Effector memory CD8-positive, alpha-beta T cell (primary cell): ENCODE measurements at regions not wholly inside any gene's neighbourhood (a gene's known extent, or its start where the extent isn't known, plus 50 kb on each side); places are given as distances from the start of the nearest gene placed in this dataset.
"Not testable (repeated sequence)": the region's sequence is repeated elsewhere in the genome, so short reads cannot be mapped to it uniquely, and the experiment has no call there.

Experiments
- ATAC-seq: fragments of 150-1000 bp; cut with Tn5 transposase; replicated peaks from 2 replicates; pipeline ENCODE4 v1.10.0; 2021; ENCODE audit warnings: mild to moderate bottlenecking, moderate library complexity
- DNase-seq, 3 experiments: peaks; one replicate each; pipeline ENCODE4 v3.0.0; 2021
- H3K27ac Mint-ChIP-seq, 2 donors: one replicate each; pipeline ENCODE4 v1.8.0; 2022; ENCODE audit warnings: mild to moderate bottlenecking in 2 of 2, mixed read lengths in 2 of 2, moderate library complexity in 2 of 2
- H3K27me3 Mint-ChIP-seq, 2 donors: one replicate each; pipeline ENCODE4 v1.8.0; 2022; ENCODE audit warnings: mixed read lengths in 2 of 2
- H3K36me3 Mint-ChIP-seq: one replicate; pipeline ENCODE4 v1.8.0; 2022; ENCODE audit warnings: mild to moderate bottlenecking, moderate library complexity, mixed read lengths; ENCODE audit not compliant: insufficient read depth
- H3K4me1 Mint-ChIP-seq, 2 donors: one replicate each; pipeline ENCODE4 v1.8.0; 2022; ENCODE audit warnings: low read depth in 2 of 2, mixed read lengths in 2 of 2
- H3K4me3 Mint-ChIP-seq, 2 donors: one replicate each; pipeline ENCODE4 v1.8.0; 2022; ENCODE audit warnings: mild to moderate bottlenecking in 2 of 2, mixed read lengths in 2 of 2, moderate library complexity in 2 of 2
- H3K9me3 Mint-ChIP-seq, 2 donors: one replicate each; pipeline ENCODE4 v1.8.0; 2022; ENCODE audit warnings: mixed read lengths in 2 of 2

- H3K4me3 Mint-ChIP-seq, H3K4me1 Mint-ChIP-seq, H3K36me3 Mint-ChIP-seq, DNase-seq, ATAC-seq, H3K27ac Mint-ChIP-seq, H3K27me3 Mint-ChIP-seq: not testable (repeated sequence)
- peaks cover 6 to 14% of the 10 kb centered on the region in 2 donors for H3K9me3 Mint-ChIP-seq
Observed at GRCh38 chr2:34677591-34677990, 1078.5 kb upstream of the FAM98A start.

DNA sequence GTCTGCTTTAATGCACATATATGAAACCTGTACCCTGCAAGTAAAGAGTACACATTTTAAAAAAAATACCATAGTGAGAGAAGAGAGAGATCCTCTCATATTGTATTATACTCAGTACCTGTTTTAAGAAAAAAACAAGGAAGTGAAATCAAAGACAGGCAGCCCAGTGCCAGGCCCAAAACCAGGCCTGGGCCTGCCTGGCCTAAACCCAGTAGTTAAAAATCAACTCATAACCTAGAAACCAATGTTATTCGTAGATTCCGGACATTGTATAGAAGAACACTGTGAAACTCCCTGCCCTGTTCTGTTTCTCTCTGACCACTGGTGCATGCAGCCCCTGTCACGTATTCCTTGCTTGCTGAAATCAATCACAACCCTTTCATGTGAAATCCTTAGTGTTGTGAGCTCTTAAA lies 1078.0 kb upstream of the FAM98A start:
- not testable (repeated sequence) for ATAC-seq, DNase-seq, H3K4me3 Mint-ChIP-seq, H3K27me3 Mint-ChIP-seq, H3K27ac Mint-ChIP-seq, H3K36me3 Mint-ChIP-seq, H3K4me1 Mint-ChIP-seq
- H3K9me3 Mint-ChIP-seq, result peaks cover 8 to 19% of the 10 kb centered on the region in 2 donors

DNA sequence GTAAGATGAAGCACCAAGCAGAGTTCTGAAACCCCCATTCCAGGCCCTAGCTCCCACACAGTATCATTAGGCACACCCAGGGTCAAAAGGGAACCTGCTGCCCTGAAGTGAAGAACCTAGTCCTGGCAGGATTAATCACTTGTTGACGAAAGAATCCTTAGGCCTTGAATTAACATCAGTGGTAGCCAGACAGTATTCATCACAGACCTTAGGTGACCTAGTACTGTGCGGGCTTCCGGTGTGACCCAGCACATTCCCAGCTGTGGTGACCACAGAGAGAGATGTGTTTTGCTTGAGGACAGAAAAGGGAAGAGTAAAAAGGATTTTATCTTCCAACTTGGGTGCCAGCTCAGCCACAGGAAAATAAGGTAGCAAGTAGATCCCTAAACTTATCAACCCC lies 1071.4 kb upstream of the FAM98A start:
- no peak overlapping the region for H3K4me3 Mint-ChIP-seq

DNA sequence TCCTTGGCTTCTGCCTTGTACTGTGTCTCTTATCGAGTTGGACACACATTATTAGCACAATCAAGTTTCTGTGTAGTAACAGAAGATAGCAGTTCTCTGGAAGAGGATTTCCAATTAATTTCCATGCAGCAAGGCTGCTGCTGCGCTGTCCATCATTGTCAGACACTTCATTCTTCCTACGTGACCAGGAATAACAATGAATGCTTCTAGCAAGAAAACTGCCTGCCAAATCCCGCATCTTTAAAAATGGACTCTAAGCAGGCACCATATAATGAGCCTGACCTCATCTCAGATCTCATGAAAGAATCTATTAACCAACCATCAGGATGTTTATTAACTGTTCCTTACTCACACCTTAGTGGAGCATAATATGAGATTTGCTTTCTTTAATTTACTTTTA lies 1067.7 kb upstream of the FAM98A start:
- Mint-ChIP-seq H3K4me1 (no peaks in the 10 kb centered on the region), H3K9me3 (peaks cover 3 to 4% of the 10 kb centered on the region in 2 donors), H3K4me3 (no peak overlapping the region), H3K27me3 (no peaks in the 10 kb centered on the region), H3K36me3 (peaks cover under 1% of the 10 kb centered on the region), H3K27ac (no peak overlapping the region)
- ATAC-seq (no peak), DNase-seq (no peak)

More for the DNA sequence above, 1071.4 kb upstream of the FAM98A start:
- no peak for ATAC-seq
- Mint-ChIP-seq H3K36me3 (peaks cover 3% of the 10 kb centered on the region), H3K4me1 (no peaks in the 10 kb centered on the region), H3K27ac (no peak overlapping the region), H3K27me3 (no peaks in the 10 kb centered on the region), H3K9me3 (peaks cover 5 to 18% of the 10 kb centered on the region in 2 donors)
- DNase-seq, result no peak

GRCh38 chr2:34664266-34664665 lies 1065.2 kb upstream of the FAM98A start:
- no peaks in the 10 kb centered on the region for H3K27me3 Mint-ChIP-seq
- H3K9me3 Mint-ChIP-seq, result peaks cover 0 to 3% of the 10 kb centered on the region in 2 donors
- H3K27ac Mint-ChIP-seq, result no peak overlapping the region
- H3K4me3 Mint-ChIP-seq, result no peak overlapping the region
- ATAC-seq (no peak), DNase-seq (no peak)
- no peaks in the 10 kb centered on the region for H3K4me1 Mint-ChIP-seq
- no peaks in the 10 kb centered on the region for H3K36me3 Mint-ChIP-seq

DNA sequence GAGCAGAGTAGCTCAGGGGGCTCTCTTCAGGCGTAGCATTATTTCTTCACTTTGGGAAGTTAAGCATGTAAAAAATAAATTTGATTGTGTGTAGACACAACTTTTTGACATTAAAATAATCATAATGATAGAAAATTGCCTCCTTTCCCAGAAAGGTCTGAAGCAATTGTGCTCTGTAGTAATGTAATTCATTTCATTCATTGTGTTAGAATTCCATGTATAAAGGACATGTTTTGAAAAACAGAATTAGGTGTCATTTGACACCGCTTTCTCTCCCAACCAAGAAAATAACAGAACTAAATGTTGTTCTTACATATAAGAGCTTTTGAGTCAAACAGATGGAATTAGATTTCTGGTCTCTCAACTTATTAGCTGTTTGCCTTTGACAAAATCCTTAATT lies 1064.2 kb upstream of the FAM98A start:
- no peaks in the 10 kb centered on the region for H3K36me3 Mint-ChIP-seq

GRCh38 chr2:34660741-34661140 lies 1061.6 kb upstream of the FAM98A start:
- Mint-ChIP-seq H3K27ac (no peak overlapping the region), H3K4me3 (no peak overlapping the region), H3K36me3 (no peaks in the 10 kb centered on the region), H3K9me3 (peaks cover 0 to 3% of the 10 kb centered on the region in 2 donors), H3K27me3 (no peaks in the 10 kb centered on the region), H3K4me1 (no peaks in the 10 kb centered on the region)
- ATAC-seq (no peak), DNase-seq (no peak)

More for the DNA sequence above, 1064.2 kb upstream of the FAM98A start:
- no peak overlapping the region for H3K27ac Mint-ChIP-seq
- no peak for DNase-seq
- no peaks in the 10 kb centered on the region for H3K27me3 Mint-ChIP-seq
- ATAC-seq, result no peak
- H3K9me3 Mint-ChIP-seq, result peaks cover 0 to 3% of the 10 kb centered on the region in 2 donors
- H3K4me1 Mint-ChIP-seq, result no peaks in the 10 kb centered on the region
- no peak overlapping the region for H3K4me3 Mint-ChIP-seq

DNA sequence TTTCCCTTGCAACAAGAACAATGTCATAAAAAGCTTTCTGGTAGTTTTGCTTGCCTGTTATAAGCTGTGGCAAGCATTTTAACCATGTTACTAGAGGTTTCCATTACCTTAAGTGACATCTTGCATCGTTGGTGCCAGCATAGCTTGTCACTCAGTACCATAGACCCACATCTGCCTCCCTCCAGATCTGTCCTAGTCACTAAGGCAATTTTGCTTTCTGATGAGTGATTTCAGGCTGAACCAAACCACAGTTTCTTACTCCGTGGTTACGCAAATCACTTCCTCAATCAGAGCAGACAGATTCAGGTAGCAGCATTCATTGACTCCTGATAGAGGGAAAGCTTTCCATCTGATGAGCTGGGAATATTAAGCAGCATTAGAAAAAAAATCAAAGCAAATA lies 1057.5 kb upstream of the FAM98A start:
- no peak for DNase-seq
- no peaks in the 10 kb centered on the region for H3K36me3 Mint-ChIP-seq
- H3K27ac Mint-ChIP-seq, result no peak overlapping the region
- no peaks in the 10 kb centered on the region for H3K4me1 Mint-ChIP-seq
- H3K4me3 Mint-ChIP-seq, result no peak overlapping the region
- H3K9me3 Mint-ChIP-seq, result peaks cover 0 to 3% of the 10 kb centered on the region in 2 donors
- no peaks in the 10 kb centered on the region for H3K27me3 Mint-ChIP-seq
- ATAC-seq, result no peak

- no peaks in the 10 kb centered on the region for H3K27me3 Mint-ChIP-seq
Observed at GRCh38 chr2:34652636-34653035, 1053.5 kb upstream of the FAM98A start.

DNA sequence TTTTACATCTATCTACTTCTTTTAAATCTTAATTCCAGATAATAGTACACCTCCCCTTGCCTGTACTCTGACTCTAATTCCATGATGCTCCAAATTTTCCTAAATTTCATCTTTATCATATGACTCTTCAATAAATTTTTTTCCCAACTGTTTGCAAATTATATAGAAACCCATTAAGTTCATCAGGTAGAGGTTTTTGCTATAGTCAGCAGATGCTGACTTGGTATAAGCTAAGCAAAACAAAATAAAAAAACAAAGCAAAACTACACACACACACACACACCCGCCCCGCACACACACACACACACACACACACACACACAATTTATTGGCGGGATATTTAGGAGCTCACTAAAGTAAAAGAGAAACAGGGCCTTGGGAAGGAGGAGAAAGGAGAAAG lies 1047.8 kb upstream of the FAM98A start:
- Mint-ChIP-seq H3K27ac (no peak overlapping the region), H3K4me1 (no peaks in the 10 kb centered on the region), H3K36me3 (no peaks in the 10 kb centered on the region), H3K27me3 (no peaks in the 10 kb centered on the region), H3K9me3 (peaks cover 8 to 9% of the 10 kb centered on the region in 2 donors), H3K4me3 (no peak overlapping the region)
- ATAC-seq, result no peak
- DNase-seq, result no peak

More at GRCh38 chr2:34652636-34653035, 1053.5 kb upstream of the FAM98A start:
- DNase-seq, result no peak
- no peaks in the 10 kb centered on the region for H3K36me3 Mint-ChIP-seq
- H3K9me3 Mint-ChIP-seq, result peaks cover 7 to 8% of the 10 kb centered on the region in 2 donors
- H3K27ac Mint-ChIP-seq, result no peak overlapping the region
- no peak overlapping the region for H3K4me3 Mint-ChIP-seq
- ATAC-seq, result no peak
- no peaks in the 10 kb centered on the region for H3K4me1 Mint-ChIP-seq

GRCh38 chr2:34632327-34632726 lies 1033.2 kb upstream of the FAM98A start:
- Mint-ChIP-seq H3K9me3 (peaks cover 0 to 6% of the 10 kb centered on the region in 2 donors), H3K4me1 (no peaks in the 10 kb centered on the region), H3K4me3 (no peak overlapping the region), H3K36me3 (no peaks in the 10 kb centered on the region), H3K27me3 (no peaks in the 10 kb centered on the region), H3K27ac (no peak overlapping the region)
- no peak for DNase-seq
- no peak for ATAC-seq

GRCh38 chr2:34627003-34627402 lies 1027.9 kb upstream of the FAM98A start:
- no peak overlapping the region for H3K4me3 Mint-ChIP-seq
- H3K4me1 Mint-ChIP-seq, result no peaks in the 10 kb centered on the region
- DNase-seq, result no peak
- no peaks in the 10 kb centered on the region for H3K36me3 Mint-ChIP-seq
- H3K27me3 Mint-ChIP-seq, result no peaks in the 10 kb centered on the region
- peaks cover 0 to 4% of the 10 kb centered on the region in 2 donors for H3K9me3 Mint-ChIP-seq
- ATAC-seq, result no peak
- no peak overlapping the region for H3K27ac Mint-ChIP-seq

DNA sequence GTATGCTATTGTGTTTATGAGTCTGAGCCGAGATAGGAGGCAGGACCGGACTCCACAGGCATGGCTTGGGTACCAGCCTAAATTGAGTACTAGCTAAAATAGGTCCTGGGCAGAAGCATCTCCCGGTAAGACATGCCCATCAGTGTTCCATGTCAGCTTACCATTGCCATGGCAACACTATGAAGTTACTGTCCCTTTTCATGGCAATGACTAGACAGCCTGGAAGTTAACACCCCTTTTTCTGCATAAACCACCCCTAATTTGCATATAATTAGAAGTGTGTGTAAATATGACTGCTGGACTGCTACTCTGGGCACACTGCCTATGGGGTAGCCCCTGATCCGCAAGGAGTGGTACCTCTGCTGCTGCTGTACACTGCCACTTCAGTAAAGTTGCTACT lies 1005.1 kb upstream of the FAM98A start:
- Mint-ChIP-seq H3K36me3 (no peaks in the 10 kb centered on the region), H3K27ac (no peak overlapping the region), H3K4me1 (no peaks in the 10 kb centered on the region), H3K4me3 (no peak overlapping the region), H3K9me3 (peaks cover 11 to 12% of the 10 kb centered on the region in 2 donors), H3K27me3 (no peaks in the 10 kb centered on the region)
- ATAC-seq (no peak), DNase-seq (no peak)

- no peaks in the 10 kb centered on the region for H3K4me1 Mint-ChIP-seq
Observed at GRCh38 chr2:34602262-34602661, 1003.2 kb upstream of the FAM98A start.

DNA sequence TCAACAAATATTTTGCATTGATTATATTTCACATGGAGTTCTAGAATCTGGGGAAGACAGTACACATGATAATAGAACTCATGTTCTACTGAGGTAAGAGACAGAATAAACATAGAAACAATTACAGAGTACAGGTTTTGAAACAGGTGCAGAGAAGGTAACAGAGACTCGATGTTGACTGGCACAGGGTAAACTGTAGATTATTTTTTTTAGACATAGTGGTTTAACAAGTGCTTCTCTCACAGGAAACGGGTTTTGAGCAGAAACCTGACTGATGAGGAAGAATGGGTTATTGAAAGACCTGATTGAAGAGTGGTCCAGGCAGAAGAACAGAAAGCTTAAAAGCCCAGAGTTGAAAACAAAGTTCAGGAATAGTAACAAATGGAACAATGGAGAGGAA lies 1002.5 kb upstream of the FAM98A start:
- Mint-ChIP-seq H3K36me3 (no peaks in the 10 kb centered on the region), H3K27me3 (no peaks in the 10 kb centered on the region), H3K27ac (no peak overlapping the region), H3K4me3 (no peak overlapping the region), H3K9me3 (peaks cover 9 to 15% of the 10 kb centered on the region in 2 donors), H3K4me1 (no peaks in the 10 kb centered on the region)
- DNase-seq (no peak), ATAC-seq (no peak)

More at GRCh38 chr2:34602262-34602661, 1003.2 kb upstream of the FAM98A start:
- DNase-seq (no peak), ATAC-seq (no peak)
- Mint-ChIP-seq H3K36me3 (no peaks in the 10 kb centered on the region), H3K27ac (no peak overlapping the region), H3K4me3 (no peak overlapping the region), H3K9me3 (peaks cover 9 to 15% of the 10 kb centered on the region in 2 donors), H3K27me3 (no peaks in the 10 kb centered on the region)
